WTC11 (cell line): ENCODE measurements at regions not wholly inside any gene's neighbourhood (a gene's known extent, or its start where the extent isn't known, plus 50 kb on each side); places are given as distances from the start of the nearest gene placed in this dataset.

Experiments
- ATAC-seq: fragments of 200-7000 bp; cut with Tn5 transposase; 2 replicates; pipeline ENCODE4 v1.10.0; 2021; ENCODE audit warnings: mild to moderate bottlenecking, moderate library complexity
- CTCF ChIA-PET: fragments of 300-600 bp; sonication (Branson Sonifier 250); formaldehyde crosslinking; loops from one replicate; lab custom pipeline; 2021; ENCODE audit warnings: antibody characterized with exemption; lab: Charles Lee
- POLR2A ChIA-PET: fragments of 350-600 bp; sonication (Branson Sonifier 250); formaldehyde crosslinking; loops from one replicate; lab custom pipeline; 2021; ENCODE audit warnings: antibody characterized with exemption; lab: Charles Lee
- DNase-seq: peaks from one replicate; pipeline ENCODE4 v3.0.0; 2021; ENCODE audit warnings: low spot score
- H3K27ac Mint-ChIP-seq: 2 replicates; pipeline ENCODE4 v1.8.0; 2021; ENCODE audit warnings: mixed read lengths
- H3K27me3 Mint-ChIP-seq: 2 replicates; pipeline ENCODE4 v1.8.0; 2021; ENCODE audit warnings: low read depth, mild to moderate bottlenecking, moderate library complexity, mixed read lengths
- H3K36me3 Mint-ChIP-seq: 2 replicates; pipeline ENCODE4 v1.8.0; 2021; ENCODE audit warnings: mixed read lengths
- H3K4me1 Mint-ChIP-seq: 2 replicates; pipeline ENCODE4 v1.8.0; 2022; ENCODE audit warnings: mixed read lengths
- H3K4me3 Mint-ChIP-seq: 2 replicates; pipeline ENCODE4 v1.8.0; 2021; ENCODE audit warnings: mild to moderate bottlenecking, moderate library complexity, mixed read lengths
- H3K9me3 Mint-ChIP-seq: 2 replicates; pipeline ENCODE4 v1.8.0; 2021; ENCODE audit warnings: mixed read lengths
- CBFB ChIP-seq: sonication (generic); formaldehyde crosslinking; IDR thresholded peaks from 2 replicates; pipeline ENCODE4 v1.8.1; 2022; ENCODE audit warnings: mild to moderate bottlenecking, low read depth, missing genetic modification reagents
- CREB1 ChIP-seq: sonication (generic); formaldehyde crosslinking; IDR thresholded peaks from 2 replicates; pipeline ENCODE4 v1.8.0; 2023; ENCODE audit warnings: mild to moderate bottlenecking, missing genetic modification reagents
- ETV6 ChIP-seq: sonication (generic); formaldehyde crosslinking; IDR thresholded peaks from 2 replicates; pipeline ENCODE4 v1.8.1; 2022; ENCODE audit warnings: mild to moderate bottlenecking, missing genetic modification reagents
- FOXP1 ChIP-seq: sonication (generic); formaldehyde crosslinking; IDR thresholded peaks from 2 replicates; pipeline ENCODE4 v1.8.0; 2022; ENCODE audit warnings: missing genetic modification reagents, mild to moderate bottlenecking, moderate library complexity, borderline replicate concordance
- IRF2 ChIP-seq: sonication (generic); formaldehyde crosslinking; IDR thresholded peaks from 2 replicates; pipeline ENCODE4 v1.8.0; 2022; ENCODE audit warnings: low read depth, missing genetic modification reagents, borderline replicate concordance
- JAZF1 ChIP-seq: fragments of 250-450 bp; sonication (Bioruptor Pico); IDR thresholded peaks from 2 replicates; pipeline ENCODE4 v1.9.0; 2021; ENCODE audit warnings: moderate library complexity, mild to moderate bottlenecking, inconsistent platforms
- JUN ChIP-seq: sonication (generic); formaldehyde crosslinking; IDR thresholded peaks from 2 replicates; pipeline ENCODE4 v1.8.0; 2023; ENCODE audit warnings: mild to moderate bottlenecking, missing genetic modification reagents
- KAT7 ChIP-seq: sonication (generic); formaldehyde crosslinking; IDR thresholded peaks from 2 replicates; pipeline ENCODE4 v1.8.1; 2023; ENCODE audit warnings: missing genetic modification reagents, mild to moderate bottlenecking, borderline replicate concordance
- MXD4 ChIP-seq: fragments of 250-450 bp; sonication (Bioruptor Pico); IDR thresholded peaks from 2 replicates; pipeline ENCODE4 v1.8.0; 2021; ENCODE audit warnings: mild to moderate bottlenecking, moderate library complexity, borderline replicate concordance
- NFATC4 ChIP-seq: fragments of 250-450 bp; sonication (Bioruptor Pico); IDR thresholded peaks from 2 replicates; pipeline ENCODE4 v1.9.0; 2021; ENCODE audit warnings: mild to moderate bottlenecking
- NFYB ChIP-seq: sonication (generic); formaldehyde crosslinking; conservative IDR thresholded peaks from 2 replicates; pipeline ENCODE4 v1.8.0; 2022; ENCODE audit warnings: low read depth, missing genetic modification reagents
- NR1H2 ChIP-seq: sonication (generic); formaldehyde crosslinking; IDR thresholded peaks from 2 replicates; pipeline ENCODE4 v1.9.0; 2021; ENCODE audit warnings: mild to moderate bottlenecking, moderate library complexity, missing genetic modification reagents
- OVOL2 ChIP-seq: fragments of 250-450 bp; sonication (Bioruptor Pico); IDR thresholded peaks from 2 replicates; pipeline ENCODE4 v1.9.0; 2021; ENCODE audit warnings: mild to moderate bottlenecking, borderline replicate concordance
- RELA ChIP-seq: sonication (generic); formaldehyde crosslinking; IDR thresholded peaks from 2 replicates; pipeline ENCODE4 v1.8.1; 2022; ENCODE audit warnings: missing genetic modification reagents, mild to moderate bottlenecking, borderline replicate concordance
- SMAD3 ChIP-seq: sonication (generic); formaldehyde crosslinking; IDR thresholded peaks from 2 replicates; pipeline ENCODE4 v1.8.0; 2022; ENCODE audit warnings: missing genetic modification reagents, mild to moderate bottlenecking, borderline replicate concordance
- SOX15 ChIP-seq: fragments of 250-450 bp; sonication (Bioruptor Pico); IDR thresholded peaks from 2 replicates; pipeline ENCODE4 v1.9.0; 2021; ENCODE audit warnings: mild to moderate bottlenecking
- ZBTB21 ChIP-seq: sonication (generic); formaldehyde crosslinking; IDR thresholded peaks from 2 replicates; pipeline ENCODE4 v1.8.1; 2023; ENCODE audit warnings: mild to moderate bottlenecking, missing genetic modification reagents, borderline replicate concordance
- ZNF317 ChIP-seq: sonication (generic); formaldehyde crosslinking; IDR thresholded peaks from 2 replicates; pipeline ENCODE4 v1.8.1; 2023; ENCODE audit warnings: low read depth, mild to moderate bottlenecking, moderate library complexity, missing genetic modification reagents, borderline replicate concordance
- ZNF423 ChIP-seq: fragments of 250-450 bp; sonication (Bioruptor Pico); IDR thresholded peaks from 2 replicates; pipeline ENCODE4 v2.1.2; 2022; ENCODE audit warnings: mild to moderate bottlenecking, moderate library complexity
- TF ChIP-seq, protein P1 (sequence below): sonication (generic); formaldehyde crosslinking; IDR thresholded peaks from 2 replicates; pipeline ENCODE4 v1.8.1; 2022; ENCODE audit warnings: low read depth, missing genetic modification reagents, borderline replicate concordance
- TF ChIP-seq, protein P2 (sequence below): sonication (generic); formaldehyde crosslinking; IDR thresholded peaks from 2 replicates; pipeline ENCODE4 v1.8.1; 2023; ENCODE audit warnings: mild to moderate bottlenecking, missing genetic modification reagents, moderate library complexity
- TF ChIP-seq, protein P3 (sequence below): sonication (generic); formaldehyde crosslinking; IDR thresholded peaks from 2 replicates; pipeline ENCODE4 v1.8.0; 2023; ENCODE audit warnings: mild to moderate bottlenecking, missing genetic modification reagents
- TF ChIP-seq, protein P4 (sequence below): sonication (generic); formaldehyde crosslinking; IDR thresholded peaks from 2 replicates; pipeline ENCODE4 v1.8.1; 2022; ENCODE audit warnings: missing genetic modification reagents, borderline replicate concordance
- TF ChIP-seq, protein P5 (sequence below): fragments of 250-450 bp; sonication (Bioruptor Pico); IDR thresholded peaks from 2 replicates; pipeline ENCODE4 v1.9.0; 2021; ENCODE audit warnings: moderate library complexity, mild to moderate bottlenecking, inconsistent platforms, borderline replicate concordance

DNA sequence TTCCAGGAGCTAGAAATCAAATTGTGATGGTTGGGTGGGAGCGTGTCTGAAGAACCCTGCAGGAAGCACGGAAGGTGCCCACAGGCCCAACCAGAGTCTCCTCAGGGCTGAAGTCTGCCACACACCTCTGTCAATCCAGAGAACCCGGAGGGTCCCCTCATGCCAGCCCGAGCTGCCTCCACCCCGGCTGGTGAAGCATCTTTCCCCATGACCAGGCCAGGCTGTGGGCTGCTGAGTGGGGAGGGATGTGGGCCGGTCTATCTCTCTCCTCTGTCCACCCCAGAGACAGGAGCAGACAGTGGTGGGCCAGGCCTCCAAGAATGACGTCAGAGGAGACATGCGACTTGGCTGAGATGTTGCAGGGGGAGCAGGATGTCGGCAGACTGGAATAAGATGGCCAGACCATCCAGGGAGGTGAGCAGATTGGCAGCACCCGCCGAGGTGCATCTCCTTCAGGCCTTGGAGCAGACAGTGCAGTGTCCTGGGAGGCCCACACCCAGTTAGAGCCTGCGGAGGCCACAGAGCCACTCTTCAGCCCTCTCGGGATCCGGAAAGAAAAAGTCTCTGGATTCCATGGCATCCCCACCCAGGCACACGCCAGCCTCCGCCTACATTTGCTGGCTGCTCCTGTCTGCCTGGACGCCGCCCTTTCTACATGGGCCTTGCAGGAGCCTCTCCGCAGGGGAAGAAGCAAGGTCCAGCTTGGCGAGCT is 1524.9 kb downstream of the BRD1 start:
- Mint-ChIP-seq H3K27me3 (no peaks in the 10 kb centered on the region; the same call in 1 of the 2 replicates), H3K36me3 (no peaks in the 10 kb centered on the region), H3K4me1 (peaks cover 7% of the 10 kb centered on the region), H3K9me3 (peaks cover 2% of the 10 kb centered on the region), H3K4me3 (no peak overlapping the region)
- CTCF ChIA-PET: no interaction called here
- no peak for ATAC-seq
- no peak for DNase-seq
- POLR2A ChIA-PET: no interaction called here
- TF ChIP-seq JAZF1 (no peak), MXD4 (no peak), CBFB (no peak), IRF2 (CRISPR knock-in tag) (no peak), ZBTB21 (CRISPR knock-in tag) (no peak), OVOL2 (no peak), ETV6 (no peak), CREB1 (no peak), ZNF423 (CRISPR knock-in tag) (no peak), RELA (no peak), JUN (CRISPR knock-in tag) (no peak), NFYB (CRISPR knock-in tag) (no peak), SMAD3 (CRISPR knock-in tag) (no peak), FOXP1 (CRISPR knock-in tag) (no peak), NR1H2 (no peak)
- TF ChIP-seq, protein P1, sequence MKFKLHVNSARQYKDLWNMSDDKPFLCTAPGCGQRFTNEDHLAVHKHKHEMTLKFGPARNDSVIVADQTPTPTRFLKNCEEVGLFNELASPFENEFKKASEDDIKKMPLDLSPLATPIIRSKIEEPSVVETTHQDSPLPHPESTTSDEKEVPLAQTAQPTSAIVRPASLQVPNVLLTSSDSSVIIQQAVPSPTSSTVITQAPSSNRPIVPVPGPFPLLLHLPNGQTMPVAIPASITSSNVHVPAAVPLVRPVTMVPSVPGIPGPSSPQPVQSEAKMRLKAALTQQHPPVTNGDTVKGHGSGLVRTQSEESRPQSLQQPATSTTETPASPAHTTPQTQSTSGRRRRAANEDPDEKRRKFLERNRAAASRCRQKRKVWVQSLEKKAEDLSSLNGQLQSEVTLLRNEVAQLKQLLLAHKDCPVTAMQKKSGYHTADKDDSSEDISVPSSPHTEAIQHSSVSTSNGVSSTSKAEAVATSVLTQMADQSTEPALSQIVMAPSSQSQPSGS (CRISPR knock-in tag): no peak
- TF ChIP-seq, protein P2, sequence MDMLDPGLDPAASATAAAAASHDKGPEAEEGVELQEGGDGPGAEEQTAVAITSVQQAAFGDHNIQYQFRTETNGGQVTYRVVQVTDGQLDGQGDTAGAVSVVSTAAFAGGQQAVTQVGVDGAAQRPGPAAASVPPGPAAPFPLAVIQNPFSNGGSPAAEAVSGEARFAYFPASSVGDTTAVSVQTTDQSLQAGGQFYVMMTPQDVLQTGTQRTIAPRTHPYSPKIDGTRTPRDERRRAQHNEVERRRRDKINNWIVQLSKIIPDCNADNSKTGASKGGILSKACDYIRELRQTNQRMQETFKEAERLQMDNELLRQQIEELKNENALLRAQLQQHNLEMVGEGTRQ: no peak
- TF ChIP-seq, protein P3, sequence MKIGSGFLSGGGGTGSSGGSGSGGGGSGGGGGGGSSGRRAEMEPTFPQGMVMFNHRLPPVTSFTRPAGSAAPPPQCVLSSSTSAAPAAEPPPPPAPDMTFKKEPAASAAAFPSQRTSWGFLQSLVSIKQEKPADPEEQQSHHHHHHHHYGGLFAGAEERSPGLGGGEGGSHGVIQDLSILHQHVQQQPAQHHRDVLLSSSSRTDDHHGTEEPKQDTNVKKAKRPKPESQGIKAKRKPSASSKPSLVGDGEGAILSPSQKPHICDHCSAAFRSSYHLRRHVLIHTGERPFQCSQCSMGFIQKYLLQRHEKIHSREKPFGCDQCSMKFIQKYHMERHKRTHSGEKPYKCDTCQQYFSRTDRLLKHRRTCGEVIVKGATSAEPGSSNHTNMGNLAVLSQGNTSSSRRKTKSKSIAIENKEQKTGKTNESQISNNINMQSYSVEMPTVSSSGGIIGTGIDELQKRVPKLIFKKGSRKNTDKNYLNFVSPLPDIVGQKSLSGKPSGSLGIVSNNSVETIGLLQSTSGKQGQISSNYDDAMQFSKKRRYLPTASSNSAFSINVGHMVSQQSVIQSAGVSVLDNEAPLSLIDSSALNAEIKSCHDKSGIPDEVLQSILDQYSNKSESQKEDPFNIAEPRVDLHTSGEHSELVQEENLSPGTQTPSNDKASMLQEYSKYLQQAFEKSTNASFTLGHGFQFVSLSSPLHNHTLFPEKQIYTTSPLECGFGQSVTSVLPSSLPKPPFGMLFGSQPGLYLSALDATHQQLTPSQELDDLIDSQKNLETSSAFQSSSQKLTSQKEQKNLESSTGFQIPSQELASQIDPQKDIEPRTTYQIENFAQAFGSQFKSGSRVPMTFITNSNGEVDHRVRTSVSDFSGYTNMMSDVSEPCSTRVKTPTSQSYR: no peak
- TF ChIP-seq, protein P4, sequence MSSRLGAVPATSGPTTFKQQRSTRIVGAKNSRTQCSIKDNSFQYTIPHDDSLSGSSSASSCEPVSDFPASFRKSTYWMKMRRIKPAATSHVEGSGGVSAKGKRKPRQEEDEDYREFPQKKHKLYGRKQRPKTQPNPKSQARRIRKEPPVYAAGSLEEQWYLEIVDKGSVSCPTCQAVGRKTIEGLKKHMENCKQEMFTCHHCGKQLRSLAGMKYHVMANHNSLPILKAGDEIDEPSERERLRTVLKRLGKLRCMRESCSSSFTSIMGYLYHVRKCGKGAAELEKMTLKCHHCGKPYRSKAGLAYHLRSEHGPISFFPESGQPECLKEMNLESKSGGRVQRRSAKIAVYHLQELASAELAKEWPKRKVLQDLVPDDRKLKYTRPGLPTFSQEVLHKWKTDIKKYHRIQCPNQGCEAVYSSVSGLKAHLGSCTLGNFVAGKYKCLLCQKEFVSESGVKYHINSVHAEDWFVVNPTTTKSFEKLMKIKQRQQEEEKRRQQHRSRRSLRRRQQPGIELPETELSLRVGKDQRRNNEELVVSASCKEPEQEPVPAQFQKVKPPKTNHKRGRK (CRISPR knock-in tag): no peak
- TF ChIP-seq, protein P5, sequence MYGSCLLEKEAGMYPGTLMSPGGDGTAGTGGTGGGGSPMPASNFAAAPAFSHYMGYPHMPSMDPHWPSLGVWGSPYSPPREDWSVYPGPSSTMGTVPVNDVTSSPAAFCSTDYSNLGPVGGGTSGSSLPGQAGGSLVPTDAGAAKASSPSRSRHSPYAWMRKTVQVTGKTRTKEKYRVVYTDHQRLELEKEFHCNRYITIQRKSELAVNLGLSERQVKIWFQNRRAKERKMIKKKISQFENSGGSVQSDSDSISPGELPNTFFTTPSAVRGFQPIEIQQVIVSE: no peak
- TF ChIP-seq, all 79 proteins: peak for 0
- no peak overlapping the region for H3K27ac Mint-ChIP-seq

DNA sequence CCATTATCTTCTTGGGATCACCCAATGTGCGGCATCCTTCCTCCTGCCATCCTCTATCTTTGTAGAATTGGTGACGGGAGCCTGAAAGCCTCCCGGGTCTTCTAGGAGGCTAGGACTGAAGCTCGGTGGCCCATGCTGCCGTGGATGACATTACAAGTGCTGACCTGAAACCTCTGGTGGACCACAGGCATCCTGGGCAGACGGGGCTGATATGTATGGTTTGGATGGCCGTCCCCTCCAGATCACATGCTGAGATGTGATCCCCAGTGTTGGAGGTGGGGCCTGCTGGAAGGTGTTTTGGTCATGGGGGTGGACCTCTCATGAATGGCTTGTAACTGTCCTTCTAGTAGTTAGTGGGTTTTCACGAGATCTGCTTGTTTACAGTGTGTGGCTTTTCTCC is 1525.8 kb downstream of the BRD1 start:
- TF ChIP-seq KAT7 (CRISPR knock-in tag) (no peak), NFATC4 (CRISPR knock-in tag) (no peak), SOX15 (CRISPR knock-in tag) (no peak), ZNF317 (CRISPR knock-in tag) (no peak)
- CTCF ChIA-PET: no interaction called here
- ATAC-seq: no peak
- POLR2A ChIA-PET: no interaction called here
- H3K9me3 Mint-ChIP-seq: peaks cover 3% of the 10 kb centered on the region
- H3K27ac Mint-ChIP-seq: no peak overlapping the region
- no peaks in the 10 kb centered on the region; the same call in 1 of the 2 replicates for H3K27me3 Mint-ChIP-seq
- no peak for DNase-seq
- no peak overlapping the region for H3K4me3 Mint-ChIP-seq
- H3K4me1 Mint-ChIP-seq: peaks cover 10% of the 10 kb centered on the region
- H3K36me3 Mint-ChIP-seq: no peaks in the 10 kb centered on the region
